Astrocyte of the spinal cord (primary cell): ENCODE measurements at regions not wholly inside any gene's neighbourhood (a gene's known extent, or its start where the extent isn't known, plus 50 kb on each side); places are given as distances from the start of the nearest gene placed in this dataset.
A peak's percentile ranks its signal among the peaks of the same experiment; 100 is the strongest.

ENCODE experiments used
- DNase-seq: peaks from one replicate; pipeline ENCODE4 v3.0.0; 2011; ENCODE audit warnings: low read depth, low spot score
- H3K4me3 ChIP-seq: 2 replicates; pipeline ENCODE4 v1.5.1; 2011; ENCODE audit warnings: low read depth, mild to moderate bottlenecking, low read length, moderate library complexity
- CTCF ChIP-seq: IDR thresholded peaks from 2 replicates; pipeline ENCODE4 v1.5.1; 2012; ENCODE audit warnings: low read depth, mild to moderate bottlenecking, low read length, inconsistent platforms
- in situ Hi-C: cut with HindIII; loops from 2 replicates; pipeline ENCODE4 v1.10.0; 2017; ENCODE audit warnings: low sequenced_read_pairs

- in situ Hi-C loops, result no loop called here
- no peak for DNase-seq
- H3K4me3 ChIP-seq, result no peak overlapping the region
- TF ChIP-seq CTCF, result no peak
Observed at GRCh38 chr2:224181534-224182155, 142.6 kb upstream of the SERPINE2 start.

- in situ Hi-C loops, result no loop called here
- DNase-seq, result no peak
- no peak for TF ChIP-seq CTCF
- H3K4me3 ChIP-seq, result no peak overlapping the region
Observed at GRCh38 chr2:224180810-224181209, 141.7 kb upstream of the SERPINE2 start.

- peak; percentile 75 for DNase-seq
- in situ Hi-C loops, result no loop called here
- no peak for TF ChIP-seq CTCF
- H3K4me3 ChIP-seq, result no peak overlapping the region
Observed at GRCh38 chr2:224178056-224178455, 139.0 kb upstream of the SERPINE2 start.

GRCh38 chr2:224175538-224175937 lies 136.5 kb upstream of the SERPINE2 start:
- H3K4me3 ChIP-seq, result no peak overlapping the region
- in situ Hi-C loops, result no loop called here
- no peak for DNase-seq
- TF ChIP-seq CTCF, result no peak

- no peak for DNase-seq
- no peak overlapping the region for H3K4me3 ChIP-seq
- TF ChIP-seq CTCF, result no peak
- in situ Hi-C loops, result no loop called here
Observed at GRCh38 chr2:224174990-224175389, 135.9 kb upstream of the SERPINE2 start.

- no peak for TF ChIP-seq CTCF
- in situ Hi-C loops, result no loop called here
- no peak for DNase-seq
- no peak overlapping the region for H3K4me3 ChIP-seq
Observed at GRCh38 chr2:224174521-224174920, 135.4 kb upstream of the SERPINE2 start.

- no peak overlapping the region for H3K4me3 ChIP-seq
- no peak for TF ChIP-seq CTCF
- no peak for DNase-seq
- in situ Hi-C loops, result no loop called here
Observed at GRCh38 chr2:224173933-224174332, 134.8 kb upstream of the SERPINE2 start.
